SK-N-SH treated with all-trans-retinoic acid at 6 μM for 48 hours (cell line): ENCODE measurements at regions not wholly inside any gene's neighbourhood (a gene's known extent, or its start where the extent isn't known, plus 50 kb on each side); places are given as distances from the start of the nearest gene placed in this dataset.

ENCODE experiments used
- ATAC-seq: fragments of 200-7000 bp; cut with Tn5 transposase; 3 replicates; pipeline ENCODE4 v1.9.1; 2020; ENCODE audit warnings: mild to moderate bottlenecking, moderate library complexity
- ARNTL ChIP-seq: fragments of 450-650 bp; formaldehyde crosslinking; IDR thresholded peaks from 2 replicates; pipeline ENCODE4 v1.5.0; 2020; ENCODE audit warnings: low read depth, mild to moderate bottlenecking, moderate library complexity, borderline replicate concordance
- BACH2 ChIP-seq: fragments of 250-450 bp; sonication (Bioruptor Pico); IDR thresholded peaks from 2 replicates; pipeline ENCODE4 v1.9.0; 2021; ENCODE audit warnings: mild to moderate bottlenecking, borderline replicate concordance
- CSDC2 ChIP-seq: fragments of 250-450 bp; sonication (Bioruptor Pico); IDR thresholded peaks from 2 replicates; pipeline ENCODE4 v1.5.0; 2020; ENCODE audit warnings: mild to moderate bottlenecking, moderate library complexity
- ESRRG ChIP-seq: fragments of 250-450 bp; sonication (Bioruptor Pico); IDR thresholded peaks from 2 replicates; pipeline ENCODE4 v1.6.1; 2021; ENCODE audit warnings: mild to moderate bottlenecking
- GLIS3 ChIP-seq: fragments of 250-450 bp; sonication (Bioruptor Pico); IDR thresholded peaks from 2 replicates; pipeline ENCODE4 v1.5.0; 2020; ENCODE audit warnings: mild to moderate bottlenecking, moderate library complexity
- ISL1 ChIP-seq: fragments of 250-450 bp; sonication (Bioruptor Pico); IDR thresholded peaks from 2 replicates; pipeline ENCODE4 v2.1.2; 2022; ENCODE audit warnings: mild to moderate bottlenecking, moderate library complexity
- OSR1 ChIP-seq: fragments of 250-450 bp; sonication (Bioruptor Pico); IDR thresholded peaks from 2 replicates; pipeline ENCODE4 v1.8.0; 2022; ENCODE audit warnings: moderate library complexity, mild to moderate bottlenecking, inconsistent platforms
- PPARA ChIP-seq: fragments of 250-450 bp; sonication (Bioruptor Pico); IDR thresholded peaks from 2 replicates; pipeline ENCODE4 v1.5.0; 2020; ENCODE audit warnings: mild to moderate bottlenecking, borderline replicate concordance
- RARB ChIP-seq: fragments of 250-450 bp; sonication (Bioruptor Pico); IDR thresholded peaks from 2 replicates; pipeline ENCODE4 v1.8.0; 2021; ENCODE audit warnings: mild to moderate bottlenecking, moderate library complexity
- SNAI2 ChIP-seq: fragments of 250-450 bp; sonication (Bioruptor Pico); IDR thresholded peaks from 2 replicates; pipeline ENCODE4 v1.5.0; 2020; ENCODE audit warnings: mild to moderate bottlenecking, moderate library complexity
- TCF4 ChIP-seq: fragments of 250-450 bp; sonication (Bioruptor Pico); IDR thresholded peaks from 2 replicates; pipeline ENCODE4 v1.8.0; 2021; ENCODE audit warnings: mild to moderate bottlenecking, moderate library complexity, borderline replicate concordance
- TOX ChIP-seq: fragments of 250-450 bp; sonication (Bioruptor Pico); IDR thresholded peaks from 2 replicates; pipeline ENCODE4 v1.8.0; 2021; ENCODE audit warnings: mild to moderate bottlenecking, moderate library complexity, borderline replicate concordance
- ZFP3 ChIP-seq: fragments of 250-450 bp; sonication (Bioruptor Pico); IDR thresholded peaks from 2 replicates; pipeline ENCODE4 v1.5.0; 2020; ENCODE audit warnings: mild to moderate bottlenecking, moderate library complexity
- ZNF565 ChIP-seq: fragments of 450-650 bp; formaldehyde crosslinking; conservative IDR thresholded peaks from 2 replicates; pipeline ENCODE4 v1.5.0; 2020; ENCODE audit warnings: low read depth, mild to moderate bottlenecking, moderate library complexity
- ZNF70 ChIP-seq: fragments of 450-650 bp; formaldehyde crosslinking; IDR thresholded peaks from 2 replicates; pipeline ENCODE4 v1.5.0; 2020; ENCODE audit warnings: mild to moderate bottlenecking, moderate library complexity
- ZNF8 ChIP-seq: fragments of 450-650 bp; formaldehyde crosslinking; IDR thresholded peaks from 2 replicates; pipeline ENCODE4 v1.5.0; 2020; ENCODE audit warnings: mild to moderate bottlenecking, moderate library complexity
- TF ChIP-seq, protein P1 (sequence below): fragments of 250-450 bp; sonication (Bioruptor Pico); IDR thresholded peaks from 2 replicates; pipeline ENCODE4 v1.5.1; 2020; ENCODE audit warnings: low read depth, mild to moderate bottlenecking, moderate library complexity
- TF ChIP-seq, protein P2 (sequence below): fragments of 250-450 bp; sonication (Bioruptor Pico); IDR thresholded peaks from 2 replicates; pipeline ENCODE4 v1.8.0; 2020; ENCODE audit warnings: mild to moderate bottlenecking, moderate library complexity, borderline replicate concordance
- TF ChIP-seq, protein P3 (sequence below): fragments of 250-450 bp; sonication (Bioruptor Pico); IDR thresholded peaks from 2 replicates; pipeline ENCODE4 v1.5.1; 2021; ENCODE audit warnings: mild to moderate bottlenecking, moderate library complexity
- TF ChIP-seq, protein P4 (sequence below): fragments of 250-450 bp; sonication (Bioruptor Pico); IDR thresholded peaks from 2 replicates; pipeline ENCODE4 v1.5.0; 2020; ENCODE audit warnings: mild to moderate bottlenecking, moderate library complexity
- TF ChIP-seq, protein P5 (sequence below): fragments of 250-450 bp; sonication (Bioruptor Pico); IDR thresholded peaks from 2 replicates; pipeline ENCODE4 v1.8.0; 2021; ENCODE audit warnings: low read depth, mild to moderate bottlenecking, moderate library complexity, borderline replicate concordance

DNA sequence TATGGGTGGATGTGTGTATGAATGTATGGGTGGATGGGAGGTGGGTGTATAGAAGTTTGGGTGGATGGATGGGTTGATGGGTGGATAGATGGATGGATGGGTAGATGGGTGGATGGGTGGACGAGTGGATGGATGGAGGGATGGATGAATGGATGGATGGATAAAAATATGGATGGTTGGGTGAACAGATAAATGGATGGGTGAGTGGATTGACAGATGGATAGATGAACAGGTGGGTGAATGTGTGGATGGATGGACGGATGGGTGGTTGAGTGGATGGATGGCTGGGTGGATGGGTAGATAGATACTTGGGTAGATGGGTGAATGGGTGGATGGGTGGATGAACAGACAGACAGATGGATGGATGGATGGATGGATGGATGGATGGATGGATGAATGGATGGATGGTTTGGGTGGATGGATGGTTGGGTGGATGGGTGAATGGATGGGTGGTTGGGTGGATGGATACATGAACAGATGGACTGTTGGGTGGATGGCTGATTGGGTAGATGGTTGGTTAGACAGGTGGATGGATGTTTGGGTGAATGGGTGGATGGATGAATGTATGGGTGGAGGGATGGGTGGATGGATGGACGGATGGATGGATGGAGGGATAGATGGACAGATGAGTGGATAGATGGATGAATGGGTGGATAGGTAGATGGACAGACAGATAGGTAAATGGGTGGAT lies 166.8 kb downstream of the IRX2 start:
- no peak for ATAC-seq
- TF ChIP-seq GLIS3 (CRISPR knock-in tag) (no peak), RARB (CRISPR knock-in tag) (no peak), BACH2 (CRISPR knock-in tag) (no peak)

DNA sequence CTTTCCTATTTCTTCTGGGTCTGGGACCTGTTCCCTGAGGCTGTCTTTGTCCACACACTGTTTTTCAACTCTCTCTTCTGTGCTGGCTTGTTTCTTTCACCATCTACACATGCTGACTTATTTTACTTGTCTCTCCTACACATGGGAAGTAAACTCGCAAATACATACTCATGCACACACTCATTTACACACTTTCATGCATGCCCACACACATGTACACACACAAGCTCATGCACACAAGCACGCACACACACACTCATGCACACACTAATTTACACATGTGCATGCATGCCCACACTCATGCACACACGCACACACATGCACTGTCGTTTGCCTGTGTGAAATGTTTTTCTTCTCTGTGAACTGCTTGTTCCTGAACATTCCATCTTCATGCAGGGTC lies 169.0 kb downstream of the IRX2 start:
- TF ChIP-seq, protein P1, sequence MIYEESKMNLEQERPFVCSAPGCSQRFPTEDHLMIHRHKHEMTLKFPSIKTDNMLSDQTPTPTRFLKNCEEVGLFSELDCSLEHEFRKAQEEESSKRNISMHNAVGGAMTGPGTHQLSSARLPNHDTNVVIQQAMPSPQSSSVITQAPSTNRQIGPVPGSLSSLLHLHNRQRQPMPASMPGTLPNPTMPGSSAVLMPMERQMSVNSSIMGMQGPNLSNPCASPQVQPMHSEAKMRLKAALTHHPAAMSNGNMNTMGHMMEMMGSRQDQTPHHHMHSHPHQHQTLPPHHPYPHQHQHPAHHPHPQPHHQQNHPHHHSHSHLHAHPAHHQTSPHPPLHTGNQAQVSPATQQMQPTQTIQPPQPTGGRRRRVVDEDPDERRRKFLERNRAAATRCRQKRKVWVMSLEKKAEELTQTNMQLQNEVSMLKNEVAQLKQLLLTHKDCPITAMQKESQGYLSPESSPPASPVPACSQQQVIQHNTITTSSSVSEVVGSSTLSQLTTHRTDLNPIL (CRISPR knock-in tag): no peak
- TF ChIP-seq PPARA (CRISPR knock-in tag) (no peak), ZNF8 (CRISPR knock-in tag) (no peak), TOX (CRISPR knock-in tag) (no peak), ZNF565 (CRISPR knock-in tag) (no peak), ZNF70 (no peak), BACH2 (CRISPR knock-in tag) (no peak), OSR1 (CRISPR knock-in tag) (no peak), CSDC2 (no peak), ARNTL (CRISPR knock-in tag) (no peak), ZFP3 (CRISPR knock-in tag) (no peak)
- TF ChIP-seq, protein P2, sequence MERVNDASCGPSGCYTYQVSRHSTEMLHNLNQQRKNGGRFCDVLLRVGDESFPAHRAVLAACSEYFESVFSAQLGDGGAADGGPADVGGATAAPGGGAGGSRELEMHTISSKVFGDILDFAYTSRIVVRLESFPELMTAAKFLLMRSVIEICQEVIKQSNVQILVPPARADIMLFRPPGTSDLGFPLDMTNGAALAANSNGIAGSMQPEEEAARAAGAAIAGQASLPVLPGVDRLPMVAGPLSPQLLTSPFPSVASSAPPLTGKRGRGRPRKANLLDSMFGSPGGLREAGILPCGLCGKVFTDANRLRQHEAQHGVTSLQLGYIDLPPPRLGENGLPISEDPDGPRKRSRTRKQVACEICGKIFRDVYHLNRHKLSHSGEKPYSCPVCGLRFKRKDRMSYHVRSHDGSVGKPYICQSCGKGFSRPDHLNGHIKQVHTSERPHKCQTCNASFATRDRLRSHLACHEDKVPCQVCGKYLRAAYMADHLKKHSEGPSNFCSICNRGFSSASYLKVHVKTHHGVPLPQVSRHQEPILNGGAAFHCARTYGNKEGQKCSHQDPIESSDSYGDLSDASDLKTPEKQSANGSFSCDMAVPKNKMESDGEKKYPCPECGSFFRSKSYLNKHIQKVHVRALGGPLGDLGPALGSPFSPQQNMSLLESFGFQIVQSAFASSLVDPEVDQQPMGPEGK (CRISPR knock-in tag): no peak
- TF ChIP-seq, protein P3, sequence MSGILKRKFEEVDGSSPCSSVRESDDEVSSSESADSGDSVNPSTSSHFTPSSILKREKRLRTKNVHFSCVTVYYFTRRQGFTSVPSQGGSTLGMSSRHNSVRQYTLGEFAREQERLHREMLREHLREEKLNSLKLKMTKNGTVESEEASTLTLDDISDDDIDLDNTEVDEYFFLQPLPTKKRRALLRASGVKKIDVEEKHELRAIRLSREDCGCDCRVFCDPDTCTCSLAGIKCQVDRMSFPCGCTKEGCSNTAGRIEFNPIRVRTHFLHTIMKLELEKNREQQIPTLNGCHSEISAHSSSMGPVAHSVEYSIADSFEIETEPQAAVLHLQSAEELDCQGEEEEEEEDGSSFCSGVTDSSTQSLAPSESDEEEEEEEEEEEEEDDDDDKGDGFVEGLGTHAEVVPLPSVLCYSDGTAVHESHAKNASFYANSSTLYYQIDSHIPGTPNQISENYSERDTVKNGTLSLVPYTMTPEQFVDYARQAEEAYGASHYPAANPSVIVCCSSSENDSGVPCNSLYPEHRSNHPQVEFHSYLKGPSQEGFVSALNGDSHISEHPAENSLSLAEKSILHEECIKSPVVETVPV (CRISPR knock-in tag): no peak
- TF ChIP-seq, protein P4, sequence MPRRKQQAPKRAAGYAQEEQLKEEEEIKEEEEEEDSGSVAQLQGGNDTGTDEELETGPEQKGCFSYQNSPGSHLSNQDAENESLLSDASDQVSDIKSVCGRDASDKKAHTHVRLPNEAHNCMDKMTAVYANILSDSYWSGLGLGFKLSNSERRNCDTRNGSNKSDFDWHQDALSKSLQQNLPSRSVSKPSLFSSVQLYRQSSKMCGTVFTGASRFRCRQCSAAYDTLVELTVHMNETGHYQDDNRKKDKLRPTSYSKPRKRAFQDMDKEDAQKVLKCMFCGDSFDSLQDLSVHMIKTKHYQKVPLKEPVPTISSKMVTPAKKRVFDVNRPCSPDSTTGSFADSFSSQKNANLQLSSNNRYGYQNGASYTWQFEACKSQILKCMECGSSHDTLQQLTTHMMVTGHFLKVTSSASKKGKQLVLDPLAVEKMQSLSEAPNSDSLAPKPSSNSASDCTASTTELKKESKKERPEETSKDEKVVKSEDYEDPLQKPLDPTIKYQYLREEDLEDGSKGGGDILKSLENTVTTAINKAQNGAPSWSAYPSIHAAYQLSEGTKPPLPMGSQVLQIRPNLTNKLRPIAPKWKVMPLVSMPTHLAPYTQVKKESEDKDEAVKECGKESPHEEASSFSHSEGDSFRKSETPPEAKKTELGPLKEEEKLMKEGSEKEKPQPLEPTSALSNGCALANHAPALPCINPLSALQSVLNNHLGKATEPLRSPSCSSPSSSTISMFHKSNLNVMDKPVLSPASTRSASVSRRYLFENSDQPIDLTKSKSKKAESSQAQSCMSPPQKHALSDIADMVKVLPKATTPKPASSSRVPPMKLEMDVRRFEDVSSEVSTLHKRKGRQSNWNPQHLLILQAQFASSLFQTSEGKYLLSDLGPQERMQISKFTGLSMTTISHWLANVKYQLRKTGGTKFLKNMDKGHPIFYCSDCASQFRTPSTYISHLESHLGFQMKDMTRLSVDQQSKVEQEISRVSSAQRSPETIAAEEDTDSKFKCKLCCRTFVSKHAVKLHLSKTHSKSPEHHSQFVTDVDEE (CRISPR knock-in tag): no peak
- no peak for ATAC-seq

DNA sequence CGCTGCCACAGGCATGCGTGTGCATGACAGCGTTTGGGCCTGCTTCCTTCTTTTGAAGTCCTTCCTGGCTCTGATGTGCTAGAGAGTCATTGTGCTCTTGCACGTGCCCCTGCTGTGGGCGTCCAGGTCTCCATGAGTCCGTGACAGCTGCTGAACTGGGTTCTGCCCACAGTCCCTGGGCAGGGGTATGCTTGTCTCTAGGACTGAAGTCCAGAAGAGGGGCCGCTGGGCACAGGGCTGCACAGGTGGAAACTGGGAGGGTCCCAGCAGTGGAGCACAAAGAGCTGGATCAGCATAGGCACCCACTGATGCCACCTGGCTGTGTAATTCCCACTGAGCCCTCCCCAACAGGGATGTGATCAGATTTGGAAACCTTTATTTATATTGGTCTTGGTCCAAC lies 169.4 kb downstream of the IRX2 start:
- no peak for ATAC-seq
- TF ChIP-seq ZNF8 (CRISPR knock-in tag) (no peak), ESRRG (CRISPR knock-in tag) (no peak), CSDC2 (no peak), ARNTL (CRISPR knock-in tag) (no peak), PPARA (CRISPR knock-in tag) (no peak), ZNF70 (no peak), RARB (CRISPR knock-in tag) (no peak), ZNF565 (CRISPR knock-in tag) (no peak), SNAI2 (CRISPR knock-in tag) (no peak), ISL1 (no peak), GLIS3 (CRISPR knock-in tag) (no peak), TCF4 (no peak), ZFP3 (CRISPR knock-in tag) (no peak), OSR1 (CRISPR knock-in tag) (no peak), TOX (CRISPR knock-in tag) (no peak)
- TF ChIP-seq, protein P5, sequence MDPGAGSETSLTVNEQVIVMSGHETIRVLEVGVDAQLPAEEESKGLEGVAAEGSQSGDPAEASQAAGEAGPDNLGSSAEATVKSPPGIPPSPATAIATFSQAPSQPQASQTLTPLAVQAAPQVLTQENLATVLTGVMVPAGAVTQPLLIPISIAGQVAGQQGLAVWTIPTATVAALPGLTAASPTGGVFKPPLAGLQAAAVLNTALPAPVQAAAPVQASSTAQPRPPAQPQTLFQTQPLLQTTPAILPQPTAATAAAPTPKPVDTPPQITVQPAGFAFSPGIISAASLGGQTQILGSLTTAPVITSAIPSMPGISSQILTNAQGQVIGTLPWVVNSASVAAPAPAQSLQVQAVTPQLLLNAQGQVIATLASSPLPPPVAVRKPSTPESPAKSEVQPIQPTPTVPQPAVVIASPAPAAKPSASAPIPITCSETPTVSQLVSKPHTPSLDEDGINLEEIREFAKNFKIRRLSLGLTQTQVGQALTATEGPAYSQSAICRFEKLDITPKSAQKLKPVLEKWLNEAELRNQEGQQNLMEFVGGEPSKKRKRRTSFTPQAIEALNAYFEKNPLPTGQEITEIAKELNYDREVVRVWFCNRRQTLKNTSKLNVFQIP (CRISPR knock-in tag): no peak
